Pancreas (tissue), 10 donors: ENCODE measurements at regions not wholly inside any gene's neighbourhood (a gene's known extent, or its start where the extent isn't known, plus 50 kb on each side); places are given as distances from the start of the nearest gene placed in this dataset.

Source experiments
- ATAC-seq, 4 donors: fragments of 200-7000 bp; cut with Tn5 transposase; one replicate each; pipeline versions ENCODE4 v1.8.0 to v1.9.1; 2020; ENCODE audit warnings: mild to moderate bottlenecking in 4 of 4, moderate library complexity in 4 of 4
- DNase-seq, 6 donors: peaks; one replicate each; pipeline ENCODE4 v3.0.0-alpha.2; 2020
- FAIRE-seq: peaks from 2 replicates; lab custom pipeline; 2012; peaks lifted over from hg19 to GRCh38; lab: Jason Lieb, UNC
- H3K27ac ChIP-seq, 4 donors: fragments of 200-600 bp; sonication (generic); 1 replicate in 3 of 4; 2 replicates in 1 of 4; pipeline versions ENCODE4 v1.5.0 to v1.8.0; 2020
- H3K27me3 ChIP-seq, 4 donors: fragments of 200-600 bp; one replicate each; pipeline ENCODE4 v1.8.0; 2021
- H3K36me3 ChIP-seq, 3 donors: fragments of 200-600 bp; sonication (generic) in 1 of 3; one replicate each; pipeline versions ENCODE4 v1.5.0 to v1.8.0; 2020 to 2021
- H3K4me1 ChIP-seq, 3 donors: fragments of 200-600 bp; one replicate each; pipeline ENCODE4 v1.8.0; 2021
- H3K4me3 ChIP-seq, 4 donors: fragments of 200-600 bp; sonication (generic) in 2 of 4; one replicate each; pipeline versions ENCODE4 v1.5.0 to v1.8.0; 2020 to 2021
- H3K9me3 ChIP-seq, 4 donors: fragments of 200-600 bp; one replicate each; pipeline ENCODE4 v1.8.0; 2021
- CTCF ChIP-seq, 4 donors: fragments of 200-600 bp; sonication (generic) in 3 of 4; IDR thresholded peaks; one replicate each; pipeline versions ENCODE4 v1.5.0 to v1.8.0; 2021; ENCODE audit warnings: antibody characterized with exemption in 4 of 4
- WGBS, 2 donors: extraction: QIAGEN DNeasy Blood & Tissue Kit; methylation state at CpG; one replicate each; pipeline ENCODE4 v1.1.7; 2013; 5-methylcytosine and 5-hydroxymethylcytosine counted together
- intact Hi-C, 3 donors: fragments of 100-400 bp; cut with DNase I; formaldehyde crosslinking; loops; one replicate each; pipeline versions ENCODE4 v1.11.1 to v1.14.2; 2022
- donor health status: healthy with polysubstance abuse.
- donor health status: DM: no; HTN: no; CAD: no; lungs with moderate emphysema.
- donor health status: DM: no; HTN: no; CAD: no.
- donor health status: control.
- donor health status: control.
- donor health status: Bipolar disorder and iron deficiency.
- donor health status: DM: yes; HTN: yes; CAD: no.
- donor health status: DM: no; HTN: no; CAD: no.
- donor health status: DM: no; HTN: no; CAD: no.
- donor health status: DM: yes; HTN: yes; CAD: no.

DNA sequence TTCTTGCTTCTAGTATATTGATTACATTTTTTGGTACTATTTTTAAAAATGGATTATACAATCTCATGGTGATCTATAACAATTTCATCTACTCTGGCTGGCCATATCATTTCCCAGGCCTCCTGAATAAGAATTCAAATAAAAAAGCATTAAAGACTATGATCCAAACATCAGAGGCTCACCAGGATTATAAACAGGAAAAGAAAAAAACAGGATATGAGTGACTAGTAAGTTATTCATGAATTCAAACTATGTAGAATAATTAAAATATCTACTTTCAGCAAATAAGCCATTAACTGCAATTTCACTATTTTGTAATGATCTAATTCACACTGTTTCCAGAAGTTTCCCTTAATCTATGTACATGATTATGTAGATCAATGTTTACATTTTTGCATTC, 293.1 kb upstream of the CDH6 start:
- intact Hi-C loops: no loop called here
- ATAC-seq: no peak
- peaks cover 0 to 3% (median 0%) of the 10 kb centered on the region in 4 donors for H3K27me3 ChIP-seq

DNA sequence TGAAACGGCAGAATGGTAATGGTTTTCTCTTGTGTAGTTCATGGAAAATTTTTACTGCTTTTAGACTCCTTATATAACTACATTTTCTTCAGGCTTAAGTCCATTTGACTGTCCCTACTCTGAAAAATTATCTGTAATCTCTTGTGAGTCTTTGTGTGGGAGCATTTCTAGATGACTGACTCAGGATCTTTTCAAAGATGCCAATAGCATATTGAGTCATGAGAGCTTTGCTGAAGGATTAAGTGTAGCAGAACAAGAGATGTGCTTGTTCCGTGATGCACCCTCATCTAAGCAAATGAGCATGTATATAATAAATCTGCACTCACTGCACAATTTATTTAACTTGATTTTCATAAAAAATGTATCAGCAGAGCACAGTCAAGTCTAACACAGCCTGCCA, 298.7 kb upstream of the CDH6 start:
- 56 to 77% methylated on average over 2 of the region's 2 CpGs for WGBS, 2 donors
- Histone ChIP-seq H3K4me3 (no peak overlapping the region), H3K27ac (no peak overlapping the region), H3K27me3 (no peaks in the 10 kb centered on the region), H3K36me3 (no peaks in the 10 kb centered on the region), H3K9me3 (no peaks in the 10 kb centered on the region), H3K4me1 (no peaks in the 10 kb centered on the region)
- FAIRE-seq (no peak), ATAC-seq (no peak), DNase-seq (no peak)
- intact Hi-C loops: no loop called here
- no peak for TF ChIP-seq CTCF (IDR thresholded peaks at IDR 0.05)

More for the DNA sequence above, 293.1 kb upstream of the CDH6 start:
- TF ChIP-seq CTCF (IDR thresholded peaks at IDR 0.05): no peak
- DNase-seq (no peak), FAIRE-seq (no peak)
- H3K4me3 ChIP-seq: no peak overlapping the region
- no peaks in the 10 kb centered on the region for H3K4me1 ChIP-seq
- no peak overlapping the region for H3K27ac ChIP-seq
- no peaks in the 10 kb centered on the region for H3K36me3 ChIP-seq
- H3K9me3 ChIP-seq: no peaks in the 10 kb centered on the region

GRCh38 chr5:30891660-30892059, 301.8 kb upstream of the CDH6 start:
- TF ChIP-seq CTCF (IDR thresholded peaks at IDR 0.05): no peak
- H3K36me3 ChIP-seq: no peaks in the 10 kb centered on the region
- ATAC-seq: no peak
- H3K27me3 ChIP-seq: no peaks in the 10 kb centered on the region
- no peak for DNase-seq
- no peak overlapping the region for H3K27ac ChIP-seq
- H3K4me3 ChIP-seq: no peak overlapping the region
- no peaks in the 10 kb centered on the region for H3K9me3 ChIP-seq
- FAIRE-seq: no peak
- intact Hi-C loops: no loop called here
- H3K4me1 ChIP-seq: no peaks in the 10 kb centered on the region

DNA sequence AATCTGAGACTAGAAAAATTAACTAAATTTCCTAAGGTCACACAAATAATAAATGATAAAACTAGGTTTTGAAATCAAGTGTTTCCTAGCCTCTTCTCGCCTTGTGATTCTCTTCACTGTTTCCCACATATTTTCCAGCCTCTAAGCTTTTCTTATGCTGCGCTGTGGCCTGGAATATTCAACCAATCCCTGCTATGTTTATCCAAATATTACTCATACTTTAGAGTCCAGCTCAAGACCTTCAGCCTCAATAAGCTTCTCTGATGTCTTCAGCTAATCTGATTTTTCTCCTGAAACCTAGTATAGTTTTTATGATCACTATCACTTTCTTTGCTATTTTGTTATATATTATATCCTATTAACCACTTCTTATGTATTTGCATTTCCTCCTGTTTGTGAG, 303.1 kb upstream of the CDH6 start:
- 24 to 34% methylated on average over 2 of the region's 2 CpGs for WGBS, 2 donors
- Histone ChIP-seq H3K4me1 (no peaks in the 10 kb centered on the region), H3K27me3 (no peaks in the 10 kb centered on the region), H3K27ac (no peak overlapping the region), H3K36me3 (no peaks in the 10 kb centered on the region), H3K4me3 (no peak overlapping the region), H3K9me3 (no peaks in the 10 kb centered on the region)
- no peak for TF ChIP-seq CTCF (IDR thresholded peaks at IDR 0.05)
- intact Hi-C loops: no loop called here
- no peak for FAIRE-seq
- no peak for ATAC-seq
- no peak for DNase-seq

DNA sequence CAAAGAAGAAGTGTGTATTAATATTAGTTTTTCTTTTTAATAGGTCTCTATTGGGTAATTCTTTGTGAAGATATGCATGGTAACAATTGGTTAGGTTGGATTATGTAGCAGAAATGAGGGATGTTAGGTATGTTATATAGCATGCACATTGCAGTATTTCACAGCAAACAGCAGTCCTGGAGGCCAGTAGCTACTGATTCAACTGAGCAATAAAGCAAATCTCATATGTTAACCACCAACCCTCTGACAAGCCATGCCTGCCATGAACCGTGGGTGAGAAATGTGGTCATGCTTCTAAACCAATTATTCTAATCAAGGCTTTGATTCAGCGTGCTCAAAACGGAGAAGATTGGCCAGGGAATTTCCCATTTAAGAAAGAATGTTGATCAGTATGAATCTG, 313.0 kb upstream of the CDH6 start:
- no peaks in the 10 kb centered on the region for H3K27me3 ChIP-seq
- FAIRE-seq (no peak), DNase-seq (no peak), ATAC-seq (no peak)
- 55 to 58% methylated on average over 3 of the region's 3 CpGs for WGBS, 2 donors
- no peaks in the 10 kb centered on the region for H3K4me1 ChIP-seq
- TF ChIP-seq CTCF (IDR thresholded peaks at IDR 0.05): no peak
- H3K9me3 ChIP-seq: no peaks in the 10 kb centered on the region
- no peak overlapping the region for H3K4me3 ChIP-seq
- H3K36me3 ChIP-seq: no peaks in the 10 kb centered on the region
- intact Hi-C loops: no loop called here
- no peak overlapping the region for H3K27ac ChIP-seq
